Lower leg skin (tissue), 4 donors: ENCODE measurements at regions not wholly inside any gene's neighbourhood (a gene's known extent, or its start where the extent isn't known, plus 50 kb on each side); places are given as distances from the start of the nearest gene placed in this dataset.

Experiments used
- DNase-seq, 2 donors: peaks; one replicate each; pipeline ENCODE4 v3.0.0-alpha.2; 2019; ENCODE audit warnings: low spot score in 2 of 2
- H3K4me3 ChIP-seq: fragments of 200-600 bp; sonication (generic); 2 replicates; pipeline ENCODE4 v1.5.1; 2017; ENCODE audit warnings: mild to moderate bottlenecking, low read depth; ENCODE audit not compliant: poor library complexity, severe bottlenecking
- POLR2A ChIP-seq, 2 donors: fragments of 450-650 bp; IDR thresholded peaks; one replicate each; pipeline ENCODE4 v1.6.1; 2016 to 2017; ENCODE audit warnings: antibody characterized with exemption in 2 of 2, mild to moderate bottlenecking in 1 of 2, moderate library complexity in 1 of 2
- WGBS, 2 donors: methylation state at CpG; one replicate each; pipeline ENCODE4 v1.1.5; 2018; 5-methylcytosine and 5-hydroxymethylcytosine counted together
- intact Hi-C: fragments of 100-400 bp; cut with DNase I; formaldehyde crosslinking; loops from one replicate; pipeline ENCODE4 v1.15.0; 2023; ENCODE audit warnings: low total_unique reads
- TF ChIP-seq, protein P1 (sequence below), 3 donors: fragments of 450-650 bp; IDR thresholded peaks; one replicate each; pipeline ENCODE4 v1.5.1; 2016; ENCODE audit warnings: antibody characterized with exemption in 3 of 3, mild to moderate bottlenecking in 3 of 3, moderate library complexity in 2 of 3

DNA sequence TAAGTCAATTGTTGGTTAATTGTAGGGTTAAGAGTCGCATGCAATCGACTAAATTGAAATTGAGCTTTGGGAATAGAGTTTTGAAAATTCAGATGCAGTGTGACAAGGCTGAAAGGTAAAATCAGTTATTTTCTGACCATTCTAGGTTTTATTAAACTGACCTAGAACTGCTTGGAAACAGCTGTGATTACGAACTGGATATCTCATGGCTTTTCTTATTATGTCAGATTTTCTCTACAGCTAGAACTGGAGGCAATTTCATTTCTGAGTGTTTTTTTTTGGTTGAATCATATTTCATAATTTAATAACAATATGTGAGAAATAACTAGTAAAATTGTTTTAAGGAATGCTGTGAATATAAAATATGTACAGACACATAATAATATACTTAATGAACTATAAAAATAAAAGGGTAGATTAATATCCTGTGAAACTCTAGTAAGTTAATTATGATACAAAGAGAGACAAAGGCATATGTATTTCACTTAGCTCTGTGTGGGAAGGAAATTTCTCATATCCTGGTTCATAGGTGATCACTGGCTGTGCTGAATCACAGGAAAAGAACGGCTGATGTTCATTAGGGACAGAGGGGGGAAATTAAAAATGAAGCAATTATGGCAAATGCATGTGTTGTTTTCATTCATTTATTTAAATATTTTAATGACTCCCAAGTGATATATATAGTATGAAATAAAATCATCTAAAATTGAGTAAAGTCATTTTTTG, 403.2 kb downstream of the ZIC1 start:
- H3K4me3 ChIP-seq: no peak overlapping the region
- no peak for DNase-seq
- intact Hi-C loops: no loop called here
- 71 to 76% methylated on average over 4 of the region's 4 CpGs for WGBS, 2 donors
- no peak for TF ChIP-seq POLR2A (IDR thresholded peaks at IDR 0.05)
- TF ChIP-seq, protein P1, sequence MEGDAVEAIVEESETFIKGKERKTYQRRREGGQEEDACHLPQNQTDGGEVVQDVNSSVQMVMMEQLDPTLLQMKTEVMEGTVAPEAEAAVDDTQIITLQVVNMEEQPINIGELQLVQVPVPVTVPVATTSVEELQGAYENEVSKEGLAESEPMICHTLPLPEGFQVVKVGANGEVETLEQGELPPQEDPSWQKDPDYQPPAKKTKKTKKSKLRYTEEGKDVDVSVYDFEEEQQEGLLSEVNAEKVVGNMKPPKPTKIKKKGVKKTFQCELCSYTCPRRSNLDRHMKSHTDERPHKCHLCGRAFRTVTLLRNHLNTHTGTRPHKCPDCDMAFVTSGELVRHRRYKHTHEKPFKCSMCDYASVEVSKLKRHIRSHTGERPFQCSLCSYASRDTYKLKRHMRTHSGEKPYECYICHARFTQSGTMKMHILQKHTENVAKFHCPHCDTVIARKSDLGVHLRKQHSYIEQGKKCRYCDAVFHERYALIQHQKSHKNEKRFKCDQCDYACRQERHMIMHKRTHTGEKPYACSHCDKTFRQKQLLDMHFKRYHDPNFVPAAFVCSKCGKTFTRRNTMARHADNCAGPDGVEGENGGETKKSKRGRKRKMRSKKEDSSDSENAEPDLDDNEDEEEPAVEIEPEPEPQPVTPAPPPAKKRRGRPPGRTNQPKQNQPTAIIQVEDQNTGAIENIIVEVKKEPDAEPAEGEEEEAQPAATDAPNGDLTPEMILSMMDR (IDR thresholded peaks at IDR 0.05): no peak

DNA sequence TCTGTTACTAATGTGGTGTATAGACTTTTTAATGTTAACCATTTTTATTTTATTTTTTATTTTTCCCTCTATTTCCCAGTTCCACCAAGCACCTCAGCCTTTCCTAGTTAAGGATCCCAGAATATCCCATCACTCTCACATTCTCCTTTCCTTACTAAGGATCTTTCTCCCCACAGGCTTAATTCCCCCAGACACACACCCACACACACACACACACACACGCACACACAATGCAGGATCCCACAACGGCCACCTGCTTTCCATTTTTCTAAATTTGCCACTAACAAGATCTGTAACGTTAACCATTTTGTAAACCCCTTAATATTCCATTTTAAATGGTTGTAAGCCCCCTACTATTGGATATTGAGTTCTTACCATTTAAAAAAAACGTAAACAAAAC, 404.1 kb downstream of the ZIC1 start:
- no peak for DNase-seq

DNA sequence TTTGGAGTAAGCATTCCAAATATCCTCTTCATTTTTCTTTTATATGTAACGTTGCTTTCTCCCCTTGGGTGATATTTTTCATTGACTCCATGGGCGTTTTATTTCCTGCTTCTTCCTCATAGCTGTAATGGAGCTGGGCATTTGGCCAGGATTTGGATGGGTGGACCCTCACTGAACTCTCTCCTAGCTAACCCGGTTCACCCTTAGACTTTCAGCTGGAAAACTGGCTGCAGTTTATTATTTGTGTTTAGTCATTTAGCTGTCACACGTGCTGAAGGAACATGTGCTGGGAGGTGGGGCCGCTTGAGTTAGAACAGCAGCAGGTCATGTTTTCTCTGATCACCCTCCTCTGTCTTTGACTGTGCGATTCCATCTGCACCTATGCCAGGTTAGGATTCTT, 407.6 kb downstream of the ZIC1 start:
- no peak overlapping the region for H3K4me3 ChIP-seq
- intact Hi-C loops: no loop called here
- 16 to 23% methylated on average over 6 of the region's 6 CpGs for WGBS, 2 donors
- DNase-seq: peak; percentile 31 to 87
- TF ChIP-seq, protein P1 (IDR thresholded peaks at IDR 0.05): no peak
- TF ChIP-seq POLR2A (IDR thresholded peaks at IDR 0.05): no peak

More for the DNA sequence above, 404.1 kb downstream of the ZIC1 start:
- intact Hi-C loops: no loop called here
- H3K4me3 ChIP-seq: no peak overlapping the region
- WGBS, 2 donors: 58 to 61% methylated on average over 4 of the region's 4 CpGs
- TF ChIP-seq POLR2A (IDR thresholded peaks at IDR 0.05): no peak
- TF ChIP-seq, protein P1 (IDR thresholded peaks at IDR 0.05): no peak

DNA sequence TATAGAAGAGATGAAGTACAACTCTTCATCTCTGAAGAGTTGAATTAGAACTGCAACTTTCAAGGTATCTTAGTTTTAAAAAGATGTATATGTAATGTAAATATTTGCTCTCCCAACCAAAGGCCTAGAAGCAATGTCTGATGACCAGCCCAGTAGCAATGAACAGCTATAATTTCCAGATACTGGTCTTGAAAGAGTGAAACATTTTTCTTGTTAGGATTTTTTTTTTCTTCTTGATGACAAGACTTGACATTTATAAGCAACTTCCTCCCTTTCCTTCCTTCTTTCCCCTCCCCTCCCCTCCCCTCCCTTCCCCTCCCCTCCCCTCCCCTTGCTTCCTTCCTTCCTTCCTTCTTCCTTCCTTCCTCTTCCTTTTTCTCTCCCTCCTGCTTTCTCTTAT, 423.4 kb downstream of the ZIC1 start:
- DNase-seq: no peak
- no peak overlapping the region for H3K4me3 ChIP-seq
- intact Hi-C loops: no loop called here
- TF ChIP-seq POLR2A (IDR thresholded peaks at IDR 0.05): no peak
- TF ChIP-seq, protein P1 (IDR thresholded peaks at IDR 0.05): no peak

DNA sequence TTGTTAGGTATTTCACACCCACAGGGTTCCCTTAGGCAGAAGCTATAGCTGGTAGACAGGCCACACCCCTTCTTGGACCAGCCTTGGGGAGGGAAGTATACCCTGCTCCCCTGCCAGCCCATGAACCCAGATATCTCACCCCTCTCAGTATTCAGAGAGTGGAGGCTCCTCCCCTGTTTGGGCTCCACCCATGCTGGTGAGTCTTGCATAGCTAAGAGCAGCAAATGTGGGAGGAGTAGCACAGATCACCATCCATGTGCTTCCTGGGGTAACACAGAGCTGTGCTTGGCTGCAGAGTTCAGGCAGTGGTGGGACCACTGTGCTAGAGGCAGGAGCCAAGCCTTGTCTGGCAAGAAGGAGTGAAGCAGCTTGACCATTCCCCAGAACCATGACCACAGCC, 427.2 kb downstream of the ZIC1 start:
- no peak for DNase-seq
- intact Hi-C loops: no loop called here
- H3K4me3 ChIP-seq: no peak overlapping the region
- no peak for TF ChIP-seq POLR2A (IDR thresholded peaks at IDR 0.05)
- TF ChIP-seq, protein P1 (IDR thresholded peaks at IDR 0.05): no peak

DNA sequence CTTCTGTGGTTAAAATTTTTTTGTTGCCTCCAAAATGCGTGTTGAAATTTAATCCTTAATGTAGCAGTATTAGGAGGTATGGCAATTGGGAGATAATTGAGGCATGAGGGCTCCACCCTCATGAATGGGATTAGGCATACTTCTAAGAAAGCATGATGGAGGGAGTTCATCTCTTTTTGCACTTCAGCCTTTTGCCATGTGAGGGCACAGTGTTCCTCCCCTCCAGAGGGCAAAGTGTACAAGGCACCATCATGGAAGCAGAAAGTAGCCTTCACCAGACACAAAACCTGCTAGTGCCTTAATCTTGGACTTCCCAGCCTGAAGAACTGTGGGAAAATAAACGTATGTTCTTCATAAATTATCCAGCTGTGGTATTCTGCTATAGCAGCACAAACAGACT, 429.5 kb downstream of the ZIC1 start:
- intact Hi-C loops: no loop called here
- DNase-seq: no peak
- no peak for TF ChIP-seq POLR2A (IDR thresholded peaks at IDR 0.05)
- no peak overlapping the region for H3K4me3 ChIP-seq
- WGBS, 2 donors: 79 to 88% methylated on average over 2 of the region's 2 CpGs
